ENCODE measurements at regions not wholly inside any gene's neighbourhood (a gene's known extent, or its start where the extent isn't known, plus 50 kb on each side); places are given as distances from the start of the nearest gene placed in this dataset.

DNA sequence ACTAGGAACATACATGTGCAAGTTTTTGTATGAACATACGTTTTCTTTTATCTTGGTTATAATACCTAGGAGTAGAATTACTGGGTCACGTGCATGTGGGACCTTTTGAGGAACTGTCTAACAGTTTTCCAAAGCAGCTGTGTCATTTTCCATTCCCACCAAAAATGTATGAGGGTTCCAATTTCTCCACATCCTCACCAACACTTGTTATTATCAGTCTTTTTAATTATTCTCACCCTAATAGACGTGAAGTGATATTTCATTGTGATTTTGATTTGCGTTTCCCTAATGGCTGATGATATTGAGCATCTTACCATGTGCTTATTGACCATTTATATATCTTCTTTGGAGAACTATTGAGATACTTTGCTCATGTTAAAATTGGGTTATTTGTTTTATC lies 162.1 kb downstream of the CHST1 start:
- TF ChIP-seq POLR2AphosphoS5 (IDR thresholded peaks at IDR 0.05) (no peak), EP300 (IDR thresholded peaks at IDR 0.05; ENCODE audit: low read depth) (no peak), POLR2A (IDR thresholded peaks at IDR 0.05) (no peak)
- TF ChIP-seq, protein P1, sequence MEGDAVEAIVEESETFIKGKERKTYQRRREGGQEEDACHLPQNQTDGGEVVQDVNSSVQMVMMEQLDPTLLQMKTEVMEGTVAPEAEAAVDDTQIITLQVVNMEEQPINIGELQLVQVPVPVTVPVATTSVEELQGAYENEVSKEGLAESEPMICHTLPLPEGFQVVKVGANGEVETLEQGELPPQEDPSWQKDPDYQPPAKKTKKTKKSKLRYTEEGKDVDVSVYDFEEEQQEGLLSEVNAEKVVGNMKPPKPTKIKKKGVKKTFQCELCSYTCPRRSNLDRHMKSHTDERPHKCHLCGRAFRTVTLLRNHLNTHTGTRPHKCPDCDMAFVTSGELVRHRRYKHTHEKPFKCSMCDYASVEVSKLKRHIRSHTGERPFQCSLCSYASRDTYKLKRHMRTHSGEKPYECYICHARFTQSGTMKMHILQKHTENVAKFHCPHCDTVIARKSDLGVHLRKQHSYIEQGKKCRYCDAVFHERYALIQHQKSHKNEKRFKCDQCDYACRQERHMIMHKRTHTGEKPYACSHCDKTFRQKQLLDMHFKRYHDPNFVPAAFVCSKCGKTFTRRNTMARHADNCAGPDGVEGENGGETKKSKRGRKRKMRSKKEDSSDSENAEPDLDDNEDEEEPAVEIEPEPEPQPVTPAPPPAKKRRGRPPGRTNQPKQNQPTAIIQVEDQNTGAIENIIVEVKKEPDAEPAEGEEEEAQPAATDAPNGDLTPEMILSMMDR (IDR thresholded peaks at IDR 0.05), result no peak
- Histone ChIP-seq H3K36me3 (no peaks in the 10 kb centered on the region), H3K4me1 (no peaks in the 10 kb centered on the region), H3K27me3 (peaks cover 7% of the 10 kb centered on the region), H3K4me3 (no peak overlapping the region), H3K27ac (no peak overlapping the region), H3K9me3 (no peaks in the 10 kb centered on the region)
- DNase-seq, result no peak
- 81 to 83% methylated on average over 4 of the region's 4 CpGs for WGBS, 2 donors (ENCODE audit: low coverage in 1 of 2)
- intact Hi-C loops (cut with DNase I; ENCODE audit: low total_unique reads), result no loop called here
- in situ Hi-C loops (cut with MboI; ENCODE audit: low pct_ligation_motif_present in 1 of 4, low pct_unique_long_range_greater_than_20kb in 1 of 4, low sequenced_read_pairs in 3 of 4), result no loop called here

- Histone ChIP-seq H3K4me3 (no peak overlapping the region), H3K9me3 (no peaks in the 10 kb centered on the region), H3K4me1 (no peaks in the 10 kb centered on the region), H3K27ac (no peak overlapping the region), H3K27me3 (peaks cover 7% of the 10 kb centered on the region), H3K36me3 (no peaks in the 10 kb centered on the region)
- in situ Hi-C loops (cut with MboI; ENCODE audit: low pct_ligation_motif_present in 1 of 4, low pct_unique_long_range_greater_than_20kb in 1 of 4, low sequenced_read_pairs in 3 of 4), result no loop called here
- no peak for DNase-seq
- intact Hi-C loops (cut with DNase I; ENCODE audit: low total_unique reads), result no loop called here
- WGBS, 2 donors (ENCODE audit: low coverage in 1 of 2), result 78% methylated on average over 5 of the region's 5 CpGs; no CpG with 5 or more reads in 1 of the 2 donors
- no peak for TF ChIP-seq EP300 (IDR thresholded peaks at IDR 0.05; ENCODE audit: low read depth)
Observed at GRCh38 chr11:45502226-45502545, 163.2 kb downstream of the CHST1 start.

DNA sequence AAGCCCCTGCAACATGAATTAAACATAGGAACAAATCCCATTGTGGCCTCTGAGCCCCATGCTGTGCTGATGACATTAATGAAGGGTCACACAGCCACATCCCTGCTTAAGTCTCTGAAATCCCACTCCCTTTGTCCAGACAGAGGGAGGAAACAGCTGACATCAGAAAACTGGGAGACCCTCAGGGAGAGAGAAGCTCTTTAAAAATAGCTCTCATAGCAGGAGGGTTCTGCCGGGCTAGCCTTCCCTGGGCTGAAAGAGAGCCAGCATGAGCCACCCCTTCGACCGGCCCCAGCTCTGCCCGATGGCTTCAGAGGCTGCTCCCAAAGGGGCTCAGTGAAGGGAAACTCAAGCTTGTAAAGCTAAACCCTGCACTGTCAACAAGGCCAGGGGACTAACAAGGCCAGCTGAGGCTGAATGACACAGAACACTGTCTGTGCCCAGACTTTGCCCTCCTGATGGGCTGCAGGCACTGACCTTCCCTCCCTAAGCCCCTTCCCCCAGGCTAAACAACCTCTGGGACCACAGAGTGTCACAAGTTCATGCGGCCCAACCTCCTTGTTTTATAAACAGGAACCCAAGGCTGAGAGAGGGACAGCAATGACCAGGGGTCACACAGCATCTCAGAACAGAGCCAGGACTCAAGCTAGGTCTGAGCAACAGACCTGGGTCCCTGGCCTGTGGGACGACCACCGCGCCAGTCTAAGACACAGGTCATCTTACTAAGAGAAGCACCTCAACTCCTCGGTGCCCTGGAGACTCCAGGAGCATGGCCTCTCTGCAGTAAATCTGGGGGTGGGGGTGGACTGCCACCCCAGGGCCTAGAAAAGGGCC lies 163.8 kb downstream of the CHST1 start:
- Histone ChIP-seq H3K27ac (no peak overlapping the region), H3K27me3 (peaks cover 7% of the 10 kb centered on the region), H3K36me3 (no peaks in the 10 kb centered on the region), H3K4me1 (no peaks in the 10 kb centered on the region), H3K4me3 (no peak overlapping the region), H3K9me3 (no peaks in the 10 kb centered on the region)
- in situ Hi-C loops (cut with MboI; ENCODE audit: low pct_ligation_motif_present in 1 of 4, low pct_unique_long_range_greater_than_20kb in 1 of 4, low sequenced_read_pairs in 3 of 4), result no loop called here
- no peak for DNase-seq
- intact Hi-C loops (cut with DNase I; ENCODE audit: low total_unique reads), result no loop called here
- 52% methylated on average over 5 of the region's 9 CpGs; no CpG with 5 or more reads in 1 of the 2 donors for WGBS, 2 donors (ENCODE audit: low coverage in 1 of 2)
- TF ChIP-seq, protein P1 (IDR thresholded peaks at IDR 0.05), result no peak
- TF ChIP-seq EP300 (IDR thresholded peaks at IDR 0.05; ENCODE audit: low read depth) (no peak), POLR2A (IDR thresholded peaks at IDR 0.05) (no peak), POLR2AphosphoS5 (IDR thresholded peaks at IDR 0.05) (no peak)

DNA sequence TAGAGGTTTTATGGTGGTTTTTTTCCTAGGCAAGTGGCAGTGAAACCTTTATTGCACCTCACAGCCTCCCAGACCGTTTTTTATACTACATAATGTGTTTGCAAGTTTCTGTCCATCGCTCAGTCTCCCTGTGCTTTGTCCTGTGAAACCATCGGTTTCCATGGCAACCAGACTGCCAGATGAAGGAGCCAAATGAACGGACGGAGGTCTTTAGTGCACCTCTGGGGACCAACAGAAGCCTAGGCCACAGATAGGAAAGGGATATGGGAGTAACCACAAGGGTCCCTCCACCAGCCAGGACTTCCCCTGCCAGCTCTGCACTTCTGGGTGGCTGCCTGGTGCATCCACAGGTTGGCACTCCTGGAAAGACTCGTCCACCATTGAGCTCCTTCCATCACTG lies 165.0 kb downstream of the CHST1 start:
- DNase-seq, result no peak
- Histone ChIP-seq H3K27ac (no peak overlapping the region), H3K36me3 (no peaks in the 10 kb centered on the region), H3K27me3 (peaks cover 7% of the 10 kb centered on the region), H3K9me3 (no peaks in the 10 kb centered on the region), H3K4me1 (no peaks in the 10 kb centered on the region), H3K4me3 (no peak overlapping the region)
- 42 to 52% methylated on average over 3 to 6 of the region's 6 CpGs for WGBS, 2 donors (ENCODE audit: low coverage in 1 of 2)
- intact Hi-C loops (cut with DNase I; ENCODE audit: low total_unique reads) (no loop called here), in situ Hi-C loops (cut with MboI; ENCODE audit: low pct_ligation_motif_present in 1 of 4, low pct_unique_long_range_greater_than_20kb in 1 of 4, low sequenced_read_pairs in 3 of 4) (no loop called here)
- no peak for TF ChIP-seq EP300 (IDR thresholded peaks at IDR 0.05; ENCODE audit: low read depth)
- TF ChIP-seq, protein P1 (IDR thresholded peaks at IDR 0.05), result no peak
- TF ChIP-seq POLR2AphosphoS5 (IDR thresholded peaks at IDR 0.05), result no peak
- no peak for TF ChIP-seq POLR2A (IDR thresholded peaks at IDR 0.05)

GRCh38 chr11:45494738-45495137 lies 170.7 kb downstream of the CHST1 start:
- no peak for DNase-seq
- TF ChIP-seq POLR2A (IDR thresholded peaks at IDR 0.05) (no peak), POLR2AphosphoS5 (IDR thresholded peaks at IDR 0.05) (no peak), EP300 (IDR thresholded peaks at IDR 0.05; ENCODE audit: low read depth) (no peak)
- TF ChIP-seq, protein P1 (IDR thresholded peaks at IDR 0.05), result no peak
- Histone ChIP-seq H3K4me3 (no peak overlapping the region), H3K27ac (no peak overlapping the region), H3K36me3 (no peaks in the 10 kb centered on the region), H3K9me3 (no peaks in the 10 kb centered on the region), H3K4me1 (no peaks in the 10 kb centered on the region), H3K27me3 (peaks cover 7% of the 10 kb centered on the region)
- in situ Hi-C loops (cut with MboI; ENCODE audit: low pct_ligation_motif_present in 1 of 4, low pct_unique_long_range_greater_than_20kb in 1 of 4, low sequenced_read_pairs in 3 of 4), result no loop called here
- WGBS, 2 donors (ENCODE audit: low coverage in 1 of 2), result 97% methylated on average over 2 of the region's 2 CpGs; no CpG with 5 or more reads in 1 of the 2 donors
- intact Hi-C loops (cut with DNase I; ENCODE audit: low total_unique reads), result no loop called here
